HG03565 (cell line): ENCODE measurements at regions not wholly inside any gene's neighbourhood (a gene's known extent, or its start where the extent isn't known, plus 50 kb on each side); places are given as distances from the start of the nearest gene placed in this dataset.

Experiments
- ATAC-seq: cut with Tn5 transposase; IDR thresholded peaks from one replicate; pipeline ENCODE4 v1.9.1; 2021; ENCODE audit warnings: mild to moderate bottlenecking, moderate library complexity; ENCODE audit not compliant: unreplicated experiment

DNA sequence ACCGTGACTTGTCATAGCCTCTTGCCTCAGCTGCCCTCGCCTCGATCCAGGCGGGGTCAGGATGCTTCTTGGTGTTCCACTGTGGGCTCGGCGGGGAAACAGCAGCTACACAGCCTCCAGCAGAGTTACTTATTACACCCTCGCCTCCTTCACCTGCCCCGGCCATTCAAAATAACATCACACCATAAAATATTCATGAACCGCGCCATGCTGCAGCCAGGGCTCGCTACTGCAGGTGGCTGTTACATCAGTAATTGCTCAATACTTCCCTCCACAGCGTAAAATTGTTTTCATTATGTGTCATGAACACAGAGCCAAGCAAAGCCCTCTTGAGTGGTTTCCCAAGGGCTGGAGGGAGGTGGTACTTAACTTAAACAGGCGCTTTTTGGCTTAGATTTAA, 241.5 kb upstream of the SP8 start:
- ATAC-seq: no peak

DNA sequence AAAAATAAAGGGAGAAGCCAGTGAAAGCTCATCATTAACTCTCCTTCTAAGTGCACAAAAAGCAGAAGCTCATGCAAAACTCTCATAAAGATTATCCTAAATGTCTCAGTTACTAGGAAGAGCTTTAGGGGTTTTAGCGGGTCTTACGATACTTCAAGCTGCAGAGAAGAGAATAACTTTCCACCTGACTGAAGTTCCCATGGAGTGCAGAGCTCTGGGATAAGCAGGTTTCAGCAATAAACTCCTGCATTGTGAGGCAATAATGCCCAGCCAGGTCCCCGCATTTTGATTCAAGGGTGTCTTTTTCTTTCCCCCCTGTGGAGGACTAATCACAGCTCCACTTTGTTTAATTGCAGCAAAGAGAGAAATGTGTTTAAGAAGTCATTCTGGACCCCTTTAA, 241.9 kb upstream of the SP8 start:
- no peak for ATAC-seq

DNA sequence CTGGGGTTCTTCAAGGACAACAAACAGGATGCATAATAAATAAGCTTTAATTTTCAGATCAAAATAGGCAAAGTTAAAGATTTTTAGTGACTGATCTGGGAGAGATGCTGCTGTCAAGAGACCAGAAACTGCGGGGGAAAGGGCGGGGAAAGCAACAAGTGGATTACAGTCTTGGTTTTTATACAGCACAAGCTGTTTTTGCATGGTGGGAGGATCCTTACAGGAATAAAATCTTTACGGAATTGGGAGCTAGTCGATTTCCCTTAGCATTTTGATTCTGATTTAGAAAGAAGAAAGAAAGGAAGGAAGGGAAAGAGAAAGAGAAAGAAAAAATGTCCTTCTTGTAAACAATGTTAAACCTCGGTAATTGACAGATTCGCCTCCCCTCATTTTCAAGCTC, 242.3 kb upstream of the SP8 start:
- ATAC-seq: no peak

DNA sequence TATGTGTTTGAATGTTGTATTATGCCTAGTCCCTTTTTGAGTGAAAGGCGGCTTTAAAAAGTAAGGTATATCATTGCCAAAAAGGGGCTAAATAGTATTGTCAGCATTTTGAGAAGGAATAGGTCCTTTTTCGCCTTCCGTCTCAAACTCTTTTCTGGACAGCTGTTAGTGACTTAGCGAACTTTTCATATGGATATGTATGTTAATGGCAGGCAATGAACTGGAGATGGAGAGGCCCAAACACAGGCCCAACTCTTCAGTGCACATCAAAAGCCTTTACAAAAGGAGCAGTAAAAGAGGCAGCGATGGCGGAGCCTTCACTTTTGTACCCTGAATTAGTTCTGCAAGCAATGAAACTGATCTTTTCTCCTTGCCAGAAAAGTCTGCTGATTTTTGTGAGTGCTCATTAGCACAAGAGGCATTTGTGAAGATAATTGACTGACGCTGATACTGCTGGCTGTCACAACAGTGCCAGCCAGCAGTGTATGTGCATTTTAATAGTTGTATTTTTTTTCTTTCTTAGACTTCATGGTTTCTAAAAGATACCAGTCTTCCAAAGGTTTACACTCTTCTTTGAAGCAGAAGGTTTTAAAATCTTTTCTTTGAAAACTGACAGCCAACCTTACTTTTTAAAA, 243.7 kb upstream of the SP8 start:
- ATAC-seq: no peak

DNA sequence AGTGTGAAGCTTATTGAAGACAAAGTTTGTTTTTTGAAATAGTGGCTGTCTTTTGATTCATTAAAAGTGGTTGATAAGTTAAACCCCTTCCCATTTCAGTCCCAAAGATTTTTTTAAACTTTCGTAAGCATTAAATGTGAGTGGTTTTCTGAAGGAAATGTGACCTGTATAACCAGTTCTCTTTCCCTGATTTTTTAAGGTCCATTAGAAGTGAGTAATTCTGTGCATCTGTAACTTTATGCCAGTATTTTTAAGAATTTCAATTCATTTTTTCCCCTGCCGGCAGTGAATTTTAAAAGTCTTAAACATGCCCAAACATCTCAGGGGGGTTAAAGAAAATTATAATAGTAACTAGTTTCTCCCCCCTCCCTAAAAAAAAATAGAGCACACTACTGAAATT, 254.6 kb upstream of the SP8 start:
- no peak for ATAC-seq

DNA sequence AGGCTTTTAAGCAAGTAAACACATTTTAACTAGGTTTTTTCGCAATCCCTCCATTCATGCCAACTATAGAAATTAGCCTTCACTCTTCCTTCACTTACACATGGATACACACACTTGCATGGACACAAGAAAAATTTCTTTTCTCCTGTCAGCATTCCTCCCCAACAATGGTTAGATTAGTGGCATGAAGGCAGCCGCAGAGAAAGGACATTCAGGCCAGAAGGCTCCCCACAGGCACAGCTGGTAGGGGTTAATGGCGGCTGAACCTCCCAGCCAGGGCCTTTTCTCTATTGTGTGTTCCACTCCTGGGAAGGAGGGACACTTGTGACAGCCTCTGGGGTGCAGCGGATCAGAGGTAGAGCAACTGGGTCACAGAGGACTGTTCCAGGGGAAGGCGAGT, 255.0 kb upstream of the SP8 start:
- ATAC-seq: no peak

DNA sequence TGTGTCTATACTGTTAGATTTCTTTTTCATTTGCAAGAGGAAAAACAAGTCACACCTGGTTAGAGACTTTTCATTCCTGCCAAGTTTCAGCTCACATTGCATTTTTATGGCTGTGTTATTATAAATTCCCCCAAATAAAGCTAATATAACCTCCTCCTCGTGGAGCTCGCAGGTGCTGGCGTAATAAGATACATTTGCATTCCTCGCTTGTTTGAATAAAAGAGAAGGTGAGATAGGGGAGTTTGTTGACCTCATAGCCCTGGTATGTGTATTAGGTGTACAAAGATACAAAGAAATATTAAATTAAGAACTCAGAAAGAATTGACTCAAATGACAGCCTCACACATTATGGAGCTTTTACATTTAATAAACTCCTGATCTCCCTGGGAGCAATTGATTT, 257.7 kb upstream of the SP8 start:
- no peak for ATAC-seq

DNA sequence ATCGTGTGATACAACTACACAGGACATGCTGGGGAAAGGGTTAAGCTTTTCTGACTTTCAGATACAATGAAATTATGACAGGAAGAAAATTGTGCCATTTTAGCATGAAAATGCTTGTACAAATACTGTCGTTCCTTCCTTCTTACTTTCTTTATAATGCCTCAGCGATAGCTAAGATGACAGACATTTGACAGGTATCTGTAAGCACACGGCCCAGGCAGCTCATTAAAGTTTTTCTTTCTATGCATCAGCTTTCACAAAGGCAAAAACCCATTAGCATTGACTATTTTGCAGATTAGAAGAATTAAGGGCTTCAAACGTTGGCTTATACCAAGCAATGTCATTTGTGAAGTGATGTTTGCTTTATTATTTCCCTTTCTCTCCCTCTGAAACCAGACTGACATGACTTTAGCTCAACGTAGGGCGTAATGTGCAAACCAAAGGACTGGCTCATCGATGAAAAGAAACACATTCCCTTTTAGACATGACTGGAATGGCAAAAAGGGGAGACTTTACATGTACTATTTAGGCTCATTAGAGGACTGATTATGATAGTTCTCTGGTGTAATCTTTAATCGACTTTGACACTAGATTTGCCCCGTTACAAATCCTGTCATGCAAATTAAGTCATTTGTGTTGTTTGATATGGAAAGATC, 258.4 kb upstream of the SP8 start:
- no peak for ATAC-seq

DNA sequence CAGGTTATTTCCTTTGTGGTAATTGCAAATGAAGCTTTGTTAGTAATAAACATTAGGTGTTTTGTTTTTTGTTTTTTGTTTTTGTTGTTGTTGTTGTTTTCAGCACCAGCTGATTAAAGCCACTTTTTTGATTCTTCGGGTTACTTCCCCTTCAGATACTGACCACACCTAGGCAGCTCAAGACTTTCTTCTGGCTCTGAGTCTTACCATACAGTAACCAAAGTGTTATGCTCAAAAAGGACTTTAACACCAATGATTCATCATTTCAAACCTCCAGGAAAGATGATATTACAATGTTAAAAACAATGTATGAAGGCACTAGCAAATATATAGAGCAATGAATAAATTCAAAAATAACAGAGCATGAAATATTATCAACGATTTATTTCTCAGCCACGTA, 265.2 kb upstream of the SP8 start:
- ATAC-seq: no peak

DNA sequence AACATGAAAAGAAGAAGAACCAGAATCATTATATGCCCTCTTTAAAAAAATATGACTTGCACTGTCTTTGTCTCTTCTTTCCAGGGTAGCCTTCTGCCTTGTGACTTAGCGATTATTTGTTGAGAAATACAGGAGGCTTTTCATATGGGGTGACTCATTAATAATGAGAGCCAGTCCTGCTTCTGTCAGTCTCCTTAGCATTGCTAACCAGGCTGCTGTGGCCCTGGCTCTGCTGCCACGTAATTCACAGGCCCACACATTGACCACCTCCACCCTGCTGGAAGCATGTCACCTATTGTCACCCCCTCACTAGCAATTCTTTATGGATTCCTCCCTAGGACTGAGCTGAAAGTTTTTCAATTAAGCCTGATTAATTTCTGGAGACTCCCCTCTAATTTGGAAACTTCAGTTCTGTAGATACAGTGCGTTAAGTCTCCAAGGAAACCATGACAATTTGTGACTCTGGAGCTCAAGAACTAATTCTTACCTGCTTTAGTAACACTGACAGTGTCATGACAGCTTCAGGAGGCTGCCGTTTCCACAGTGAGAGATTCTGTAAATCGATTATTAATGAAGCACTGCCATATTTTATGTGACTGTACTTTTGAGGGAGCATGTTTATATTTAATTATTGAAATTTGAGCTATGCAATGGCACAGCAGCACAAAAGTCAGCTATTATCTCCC, 267.9 kb upstream of the SP8 start:
- no peak for ATAC-seq

DNA sequence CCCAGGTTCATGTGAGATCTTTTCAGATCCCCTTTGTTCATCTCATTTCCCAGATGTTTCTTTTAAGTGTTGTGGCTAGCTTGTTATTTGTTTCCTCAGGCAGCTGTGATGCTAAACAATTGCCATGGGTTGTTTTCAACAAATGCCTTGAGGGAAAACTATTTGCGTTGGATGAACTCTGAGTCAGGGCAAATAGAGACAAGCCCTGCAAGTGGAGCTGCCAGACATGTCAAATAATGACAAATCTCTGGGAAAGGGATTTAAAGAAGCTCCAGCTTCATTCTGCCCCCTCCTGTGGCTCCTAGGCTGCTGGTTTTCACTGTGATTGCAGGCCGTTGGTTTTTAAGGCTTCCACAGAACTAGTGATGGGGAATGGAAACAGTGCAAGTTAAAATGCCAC, 272.4 kb upstream of the SP8 start:
- no peak for ATAC-seq

DNA sequence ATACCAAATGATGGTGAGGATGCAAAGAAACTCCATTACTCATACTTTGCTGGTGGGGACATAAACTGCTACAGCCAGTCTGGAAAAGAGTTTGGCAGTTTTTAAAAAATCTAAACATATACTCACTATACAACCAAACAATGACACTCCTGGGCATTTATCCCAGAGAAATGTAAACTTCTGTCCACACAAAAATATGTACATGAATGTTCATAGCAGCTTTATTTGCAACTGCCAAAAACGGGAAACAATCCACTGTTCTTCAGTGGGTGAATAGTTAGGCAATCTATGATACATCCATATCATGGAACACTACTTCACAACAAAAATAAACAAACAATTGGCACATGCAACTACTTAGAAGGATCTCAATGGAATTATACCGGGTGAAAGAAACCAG, 276.4 kb upstream of the SP8 start:
- ATAC-seq: no peak

DNA sequence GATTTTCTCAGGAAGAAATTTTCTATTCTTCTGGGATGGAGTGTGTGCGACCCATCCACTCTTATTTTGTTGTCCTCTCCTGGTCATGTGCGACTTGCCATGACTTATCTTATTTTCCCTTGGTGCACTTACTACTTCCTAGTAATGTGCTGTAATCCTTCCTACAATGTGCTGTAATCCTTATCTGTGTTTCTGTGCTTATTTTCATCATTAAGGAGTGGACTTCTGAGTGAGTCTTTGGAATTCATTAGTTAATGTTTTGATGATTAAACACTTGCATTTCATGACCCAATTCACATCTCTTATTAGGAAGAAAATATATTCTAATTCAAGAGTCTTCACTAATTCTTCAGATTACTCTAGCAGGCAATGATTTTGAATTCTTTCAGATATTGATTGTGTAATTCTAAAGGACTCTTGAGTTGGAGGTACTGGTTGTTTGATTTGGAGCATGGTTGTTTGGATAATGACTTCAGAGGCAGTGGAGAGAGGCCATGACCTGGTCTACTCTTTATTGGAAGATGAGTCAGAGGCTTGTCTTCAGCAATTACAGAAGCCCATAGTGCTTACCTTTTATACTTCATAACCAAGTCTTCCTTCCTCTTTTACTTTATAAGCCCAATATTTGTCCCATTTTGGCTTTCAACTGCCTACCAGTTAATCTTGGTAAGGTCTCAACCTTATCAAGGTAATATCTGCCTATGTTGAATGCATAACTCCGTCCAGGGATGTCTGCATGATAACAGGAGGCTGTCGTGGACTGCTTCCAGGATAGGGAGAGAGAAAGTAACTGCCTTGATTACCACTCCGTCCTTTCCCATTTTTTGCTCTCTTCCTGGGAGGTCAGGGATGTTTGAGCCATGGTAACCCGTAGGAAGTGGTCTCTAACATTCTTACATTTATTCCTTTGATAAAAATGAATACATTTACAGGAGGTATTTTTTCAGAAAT, 278.3 kb upstream of the SP8 start:
- no peak for ATAC-seq

DNA sequence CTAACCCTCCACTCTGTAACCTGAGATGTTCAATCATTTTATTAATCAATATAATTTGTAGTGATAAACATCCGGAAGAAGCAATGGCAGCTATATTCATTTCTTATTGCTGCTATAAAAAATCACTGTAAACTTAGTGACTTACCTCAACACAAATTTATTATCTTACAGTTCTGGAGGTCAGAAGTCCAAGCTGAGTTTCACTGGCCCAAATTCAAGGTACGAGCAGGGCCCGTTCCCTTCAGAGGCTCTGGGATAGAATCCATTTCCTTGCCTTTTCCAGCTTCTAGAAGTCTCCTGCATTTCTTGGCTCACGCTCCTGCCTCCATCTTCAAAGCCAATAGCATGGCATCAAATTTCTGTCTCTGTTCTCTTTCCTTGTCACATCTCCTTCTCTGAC, 279.5 kb upstream of the SP8 start:
- no peak for ATAC-seq

DNA sequence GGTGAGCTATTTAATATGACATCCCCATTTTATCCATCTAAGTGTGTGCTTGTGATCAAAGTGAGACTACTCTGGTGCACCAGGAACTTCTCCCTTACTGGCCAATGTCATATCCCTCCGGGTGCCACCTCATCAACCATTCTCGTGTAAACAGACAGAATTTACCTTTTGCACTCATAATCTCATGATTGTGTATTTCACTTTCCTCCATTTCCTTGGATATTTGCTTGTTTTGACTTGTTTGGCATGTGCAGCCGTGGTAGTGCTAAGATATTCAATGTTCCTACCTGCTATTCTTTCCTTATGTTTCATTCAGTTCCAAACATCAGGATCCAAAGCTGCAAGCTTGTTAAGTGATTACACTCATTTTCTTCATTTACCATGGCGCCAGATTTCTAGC, 280.5 kb upstream of the SP8 start:
- ATAC-seq: no peak

DNA sequence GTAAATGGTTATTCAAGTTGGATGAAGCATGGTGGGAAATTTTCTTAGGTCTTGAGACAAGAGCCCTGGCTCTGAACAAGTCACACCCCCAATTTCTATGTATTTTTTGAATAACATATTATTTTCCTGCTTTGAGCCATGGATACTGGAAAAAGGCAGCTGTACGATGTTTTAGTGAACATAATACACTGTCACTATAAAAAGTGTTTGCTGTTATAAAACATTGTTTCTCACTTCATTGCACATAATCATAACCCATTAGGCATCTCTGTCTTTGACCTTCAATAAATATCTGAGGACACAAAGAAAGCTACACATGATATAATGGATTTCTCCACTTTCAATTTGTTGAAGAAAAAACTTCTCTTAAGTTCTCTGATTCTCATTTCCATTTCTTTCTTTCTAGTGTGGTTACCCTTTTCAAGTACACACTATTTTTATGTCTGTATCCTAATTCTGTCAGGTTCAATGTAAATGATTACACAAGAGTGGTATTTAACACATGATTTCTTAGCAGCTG, 283.9 kb upstream of the SP8 start:
- ATAC-seq: no peak

DNA sequence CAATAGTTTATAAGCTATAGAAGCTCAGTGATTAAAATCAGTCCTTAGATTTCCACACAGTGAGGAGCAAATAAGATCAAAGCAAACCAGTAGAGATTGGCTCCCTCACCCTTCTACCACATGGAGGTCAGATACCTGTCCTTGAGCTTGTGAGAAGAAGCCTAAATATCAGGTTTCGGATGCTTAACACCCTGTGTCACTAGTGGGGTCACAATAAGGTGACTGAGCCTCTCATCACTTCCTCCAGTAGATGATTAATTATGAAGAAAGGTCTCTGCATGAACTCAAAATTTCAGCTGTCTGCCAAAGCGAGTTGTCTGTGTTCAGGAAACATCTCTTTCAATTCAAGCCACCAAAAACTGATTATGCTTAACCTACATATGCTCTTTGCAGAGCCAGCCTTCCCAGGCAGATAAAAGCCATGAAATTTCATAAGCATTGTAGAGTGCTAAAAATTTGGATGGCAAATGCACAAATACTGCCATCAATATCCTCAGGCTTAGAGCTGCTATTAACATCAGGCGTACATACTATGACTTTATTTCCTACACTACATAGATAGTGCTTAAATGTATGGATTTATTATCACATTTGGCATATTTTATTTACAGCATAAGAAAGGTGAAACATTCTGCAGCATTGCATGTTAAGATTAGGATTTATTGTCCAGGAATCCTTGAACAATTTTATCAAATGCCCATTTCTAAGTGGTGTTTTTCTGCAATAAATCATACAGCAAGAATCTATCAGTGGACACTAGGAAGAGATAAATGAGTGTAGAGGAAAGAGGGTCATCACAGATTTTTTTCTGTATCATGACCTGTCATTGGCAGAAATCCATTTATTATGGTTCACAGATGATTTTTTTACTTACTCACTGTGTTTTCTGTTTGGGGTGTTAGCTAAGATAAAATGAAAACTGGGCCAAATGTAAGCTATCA, 285.1 kb upstream of the SP8 start:
- no peak for ATAC-seq

DNA sequence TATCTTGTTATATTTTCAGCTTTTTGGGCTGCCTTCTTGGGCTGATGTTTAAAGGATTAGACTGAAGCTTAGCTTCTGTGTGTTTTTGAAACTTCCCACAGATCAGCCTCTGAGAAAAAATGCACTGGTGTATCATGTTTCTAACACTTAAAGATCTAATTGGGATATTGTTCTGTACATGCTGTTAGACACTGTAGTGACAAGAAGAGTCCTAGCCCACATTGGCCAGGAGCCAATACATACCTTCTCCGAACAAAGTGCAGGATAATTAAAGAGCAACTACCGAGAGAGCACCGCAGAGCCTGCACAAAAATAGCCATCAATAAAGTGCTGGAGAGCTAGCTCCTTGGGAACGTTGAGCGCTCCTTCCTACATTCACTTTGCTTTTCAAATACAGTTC, 289.4 kb upstream of the SP8 start:
- no peak for ATAC-seq

DNA sequence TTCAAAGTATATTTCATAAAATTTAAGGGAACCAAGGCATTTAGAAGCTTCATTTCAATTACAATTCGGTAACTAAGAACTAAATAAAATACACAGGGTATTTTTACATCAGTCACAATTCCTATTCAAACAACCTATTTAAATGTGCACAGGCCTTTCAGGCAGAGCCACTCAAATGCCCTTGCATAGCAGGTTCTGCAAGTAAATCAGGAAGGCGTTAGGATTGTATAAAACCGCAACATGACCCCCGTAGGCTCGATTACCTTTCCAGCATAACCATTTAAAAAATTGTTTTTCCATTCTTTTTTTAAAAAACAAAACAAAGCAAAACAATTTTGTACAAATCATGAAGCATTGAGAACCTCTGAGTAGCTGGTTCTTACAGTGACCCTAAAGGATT, 289.9 kb upstream of the SP8 start:
- no peak for ATAC-seq

DNA sequence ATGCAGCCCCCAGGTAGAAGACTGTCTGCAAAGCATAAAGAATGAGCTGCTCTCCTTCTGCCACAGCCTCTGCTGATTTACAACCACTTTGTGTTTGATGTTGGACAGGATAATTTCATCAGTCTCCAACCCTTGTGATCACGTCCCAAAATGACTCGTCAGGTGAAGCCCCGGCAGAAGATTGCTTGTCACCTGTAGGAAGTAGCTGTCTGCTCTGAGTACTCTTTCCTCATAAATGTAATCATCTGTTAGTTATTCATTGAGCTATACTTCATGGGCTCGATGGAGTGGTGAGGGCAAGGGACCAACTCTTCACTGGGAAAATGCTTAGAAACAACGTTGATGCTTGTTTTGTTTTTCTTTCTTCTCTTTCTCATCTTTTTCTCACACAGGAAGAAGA, 290.9 kb upstream of the SP8 start:
- no peak for ATAC-seq
